ENCODE measurements at regions not wholly inside any gene's neighbourhood (a gene's known extent, or its start where the extent isn't known, plus 50 kb on each side); places are given as distances from the start of the nearest gene placed in this dataset.

DNA sequence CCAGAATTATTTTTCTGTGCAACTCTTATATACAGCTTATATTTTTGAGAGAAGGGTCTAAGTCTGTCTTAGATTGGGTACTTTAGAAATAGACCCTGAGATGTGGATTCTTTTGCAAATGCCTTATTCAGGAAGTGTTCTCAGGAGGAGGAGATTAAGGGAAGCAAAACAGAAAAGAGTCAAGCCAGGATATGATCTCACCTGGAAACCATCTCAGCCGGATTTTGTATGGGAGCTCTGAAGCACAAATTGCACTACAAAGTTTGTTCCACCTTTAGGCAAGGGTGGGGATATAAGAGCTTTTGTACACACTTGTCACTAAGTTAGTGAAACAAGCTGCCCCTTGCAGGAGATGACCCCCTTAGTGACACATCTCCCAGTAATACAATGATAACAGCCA lies 121.2 kb upstream of the GRPR start:
- TF ChIP-seq, protein P1, sequence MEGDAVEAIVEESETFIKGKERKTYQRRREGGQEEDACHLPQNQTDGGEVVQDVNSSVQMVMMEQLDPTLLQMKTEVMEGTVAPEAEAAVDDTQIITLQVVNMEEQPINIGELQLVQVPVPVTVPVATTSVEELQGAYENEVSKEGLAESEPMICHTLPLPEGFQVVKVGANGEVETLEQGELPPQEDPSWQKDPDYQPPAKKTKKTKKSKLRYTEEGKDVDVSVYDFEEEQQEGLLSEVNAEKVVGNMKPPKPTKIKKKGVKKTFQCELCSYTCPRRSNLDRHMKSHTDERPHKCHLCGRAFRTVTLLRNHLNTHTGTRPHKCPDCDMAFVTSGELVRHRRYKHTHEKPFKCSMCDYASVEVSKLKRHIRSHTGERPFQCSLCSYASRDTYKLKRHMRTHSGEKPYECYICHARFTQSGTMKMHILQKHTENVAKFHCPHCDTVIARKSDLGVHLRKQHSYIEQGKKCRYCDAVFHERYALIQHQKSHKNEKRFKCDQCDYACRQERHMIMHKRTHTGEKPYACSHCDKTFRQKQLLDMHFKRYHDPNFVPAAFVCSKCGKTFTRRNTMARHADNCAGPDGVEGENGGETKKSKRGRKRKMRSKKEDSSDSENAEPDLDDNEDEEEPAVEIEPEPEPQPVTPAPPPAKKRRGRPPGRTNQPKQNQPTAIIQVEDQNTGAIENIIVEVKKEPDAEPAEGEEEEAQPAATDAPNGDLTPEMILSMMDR (IDR thresholded peaks at IDR 0.05): no peak
- TF ChIP-seq ZFX (IDR thresholded peaks at IDR 0.05; ENCODE audit: borderline replicate concordance): no peak
